ENCODE measurements at regions not wholly inside any gene's neighbourhood (a gene's known extent, or its start where the extent isn't known, plus 50 kb on each side); places are given as distances from the start of the nearest gene placed in this dataset.

- no peak for DNase-seq
Observed at GRCh38 chr3:72448858-72449257, 399.4 kb downstream of the SHQ1 start.

DNA sequence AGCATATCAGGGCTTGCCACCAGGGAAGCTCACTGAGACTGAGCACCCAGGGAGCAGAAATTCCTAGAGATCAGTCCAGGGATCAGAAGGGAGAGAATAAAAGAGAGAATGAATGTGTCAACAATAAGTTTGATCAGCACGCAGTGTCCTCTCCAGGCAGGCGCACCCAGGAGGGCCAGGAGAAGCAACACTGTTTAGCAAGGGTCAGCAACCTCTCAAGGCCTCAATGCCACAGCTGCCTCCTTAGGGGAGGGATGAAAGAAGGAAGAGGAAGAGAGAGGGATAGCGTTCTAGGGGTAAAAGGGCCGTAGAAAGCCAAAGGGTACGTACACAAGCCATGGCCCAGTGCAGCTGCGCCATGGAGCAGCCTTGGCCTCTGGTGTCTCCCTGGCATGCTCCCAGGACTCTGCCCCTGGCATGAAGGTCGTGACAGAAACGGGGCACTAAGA, 399.8 kb downstream of the SHQ1 start:
- no peak for DNase-seq

DNA sequence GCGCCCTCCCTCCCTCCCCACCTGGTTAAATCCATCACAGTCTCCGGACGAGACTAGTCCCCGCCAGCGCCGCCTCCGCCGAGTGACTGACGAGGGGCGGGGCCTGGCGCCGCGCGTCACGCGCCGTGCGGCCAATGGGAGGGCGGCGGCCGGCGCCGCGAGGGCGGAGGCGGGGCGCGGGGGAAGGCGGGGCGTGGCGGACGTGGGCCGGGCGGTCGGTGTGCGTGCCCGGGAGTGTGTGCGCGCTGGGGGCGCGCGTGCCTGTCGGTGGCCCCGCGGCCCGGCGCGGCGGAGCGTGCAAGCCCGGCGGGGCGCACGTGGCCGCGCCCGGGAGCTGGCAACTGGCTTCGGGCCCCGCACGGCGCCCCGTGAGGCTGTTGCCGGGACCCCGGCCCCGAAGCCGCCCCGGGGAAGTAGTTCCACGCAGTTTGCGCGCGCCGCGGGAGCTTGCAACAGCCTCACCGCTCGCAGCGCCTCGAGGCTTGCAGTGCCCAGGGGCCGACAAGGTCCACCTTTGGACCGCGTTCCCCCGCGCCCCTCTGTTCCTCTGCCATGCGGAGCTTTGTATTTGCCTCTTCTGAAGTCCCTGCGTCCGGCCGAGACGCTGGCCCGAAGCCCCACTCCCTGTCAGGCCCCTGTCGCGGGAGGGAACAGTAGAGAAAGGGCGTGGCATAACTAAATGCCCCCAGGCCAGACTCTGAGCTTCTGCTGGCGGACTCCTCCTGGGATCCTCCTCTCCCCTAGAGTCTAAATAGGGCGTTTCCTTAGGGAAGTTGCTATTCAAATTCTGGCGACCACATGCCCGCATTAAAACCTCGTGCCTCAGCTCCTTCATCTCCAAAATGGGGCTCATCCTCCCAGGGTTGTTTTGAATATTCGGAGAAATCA, 400.9 kb downstream of the SHQ1 start:
- DNase-seq = no peak

GRCh38 chr3:72446218-72447058, 401.8 kb downstream of the SHQ1 start, which contains the start of gene RYBP:
Gene RYBP, minus strand, starts transcription at chr3:72446621.
- no peak for DNase-seq

- no peak for DNase-seq
Observed at GRCh38 chr3:72445827-72446217, 402.4 kb downstream of the SHQ1 start.

DNA sequence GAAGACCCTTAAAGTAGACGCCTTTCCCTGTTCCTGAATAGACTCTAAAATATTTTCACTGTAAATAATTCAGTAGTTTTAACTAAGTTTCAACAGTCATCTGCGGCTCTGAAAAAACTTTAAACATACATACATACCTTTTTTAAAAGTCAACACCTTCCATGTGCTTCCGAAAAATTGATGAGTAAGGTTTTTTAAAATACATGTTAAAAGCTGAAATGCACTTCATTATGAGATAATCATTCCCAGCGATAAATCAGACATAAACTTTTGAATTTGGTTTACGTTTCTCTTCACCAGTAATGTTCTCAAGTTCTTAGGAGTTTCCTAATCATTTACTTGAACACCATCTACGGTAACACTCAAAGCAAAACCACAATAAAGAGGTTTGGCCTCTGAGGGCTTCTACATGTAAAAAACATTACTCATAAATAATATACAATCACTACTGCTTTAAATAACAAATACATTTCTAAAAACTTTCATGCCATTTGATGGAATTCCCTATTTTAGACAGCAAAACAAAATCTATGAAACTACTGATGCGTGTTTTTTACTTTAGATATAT, 403.5 kb downstream of the SHQ1 start:
- DNase-seq = no peak

- no peak for DNase-seq
Observed at GRCh38 chr3:72442759-72443158, 405.5 kb downstream of the SHQ1 start.

DNA sequence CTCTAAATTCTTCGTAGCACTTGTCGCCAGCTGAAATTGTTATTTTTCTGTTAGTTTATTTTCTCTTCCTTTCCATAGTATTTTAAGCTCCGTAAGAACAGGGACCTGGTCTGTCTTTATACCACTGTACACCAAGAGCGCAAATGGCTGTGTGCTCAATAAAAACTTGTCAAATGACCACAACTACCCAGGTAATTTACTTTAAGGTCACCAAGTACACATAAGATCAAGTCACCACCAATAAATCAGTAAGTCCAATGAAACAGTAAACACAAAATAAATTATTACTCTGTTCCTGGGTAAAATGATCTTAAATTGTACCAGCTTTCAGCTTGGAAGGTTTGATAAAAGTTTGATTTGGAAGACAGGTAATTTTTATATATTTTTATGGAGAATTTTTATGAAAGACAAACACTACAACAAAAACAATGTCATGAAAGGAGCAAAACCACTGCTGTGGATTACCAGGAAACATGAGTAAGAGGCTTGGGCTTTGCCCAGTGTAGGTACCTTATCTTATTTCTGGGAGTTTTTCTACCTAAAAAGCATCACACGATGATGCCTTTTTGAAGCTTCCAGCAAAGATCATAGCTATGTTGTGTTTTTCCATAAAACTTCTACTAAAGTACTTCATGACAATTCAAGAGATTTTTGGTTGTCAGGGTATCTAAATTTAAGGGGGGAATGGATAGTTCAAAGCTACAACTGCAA, 406.8 kb downstream of the SHQ1 start:
- no peak for DNase-seq

- DNase-seq = no peak
Observed at GRCh38 chr3:72440491-72440890, 407.8 kb downstream of the SHQ1 start.

- no peak for DNase-seq
Observed at GRCh38 chr3:72439321-72440183, 408.7 kb downstream of the SHQ1 start.

GRCh38 chr3:72437661-72438406, 410.4 kb downstream of the SHQ1 start:
- DNase-seq = no peak

DNA sequence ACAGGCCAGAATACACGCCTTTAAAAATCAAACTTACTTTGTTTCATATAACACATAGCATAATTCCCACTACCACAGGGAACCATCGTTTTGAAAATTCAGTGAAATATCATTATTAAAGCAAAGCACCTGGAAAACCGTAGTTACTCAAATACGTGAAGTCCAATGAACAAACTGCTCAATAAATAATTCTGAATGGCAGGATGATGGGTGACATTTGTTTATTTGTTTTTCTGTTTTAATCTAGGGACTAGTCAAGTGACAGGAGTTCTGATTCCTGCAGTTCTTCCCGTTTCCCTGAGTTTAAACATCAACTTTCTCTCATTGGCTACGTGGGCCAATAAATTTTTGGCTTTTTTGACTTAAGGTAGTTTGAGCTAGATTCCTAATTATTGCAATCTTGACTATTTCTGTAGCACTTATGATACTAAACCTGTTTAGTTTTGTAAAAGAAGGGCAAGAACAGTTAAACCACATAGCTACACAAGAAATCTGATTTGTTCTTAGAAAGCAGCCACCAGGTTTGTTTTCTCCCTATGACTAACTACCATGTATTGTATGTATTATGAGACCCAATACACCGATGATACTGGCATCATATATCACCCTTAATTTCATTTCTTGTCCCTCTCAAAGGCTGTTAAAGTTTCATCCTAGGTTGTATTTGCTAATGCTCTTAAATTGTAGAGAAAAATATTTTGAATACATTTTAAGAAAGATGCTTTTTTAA, 411.2 kb downstream of the SHQ1 start:
- no peak for DNase-seq

DNA sequence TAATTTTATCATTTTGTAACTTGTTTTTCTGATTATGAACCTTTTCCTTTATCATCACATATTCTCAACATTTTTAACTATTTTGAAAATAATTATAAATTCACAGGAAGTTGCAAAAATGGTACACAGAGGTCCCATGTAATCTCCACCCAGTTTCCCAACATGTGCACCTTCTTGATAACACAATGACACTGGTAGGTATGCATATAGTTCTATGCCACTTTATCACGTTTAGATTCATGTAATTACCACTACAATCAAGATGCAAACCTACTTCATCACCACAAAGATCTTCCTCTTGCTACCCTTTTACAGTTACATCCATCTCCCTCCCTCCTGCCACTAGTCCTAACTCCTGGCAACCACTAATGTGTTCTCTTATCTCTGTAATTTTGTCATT, 413.9 kb downstream of the SHQ1 start:
- no peak for DNase-seq

DNA sequence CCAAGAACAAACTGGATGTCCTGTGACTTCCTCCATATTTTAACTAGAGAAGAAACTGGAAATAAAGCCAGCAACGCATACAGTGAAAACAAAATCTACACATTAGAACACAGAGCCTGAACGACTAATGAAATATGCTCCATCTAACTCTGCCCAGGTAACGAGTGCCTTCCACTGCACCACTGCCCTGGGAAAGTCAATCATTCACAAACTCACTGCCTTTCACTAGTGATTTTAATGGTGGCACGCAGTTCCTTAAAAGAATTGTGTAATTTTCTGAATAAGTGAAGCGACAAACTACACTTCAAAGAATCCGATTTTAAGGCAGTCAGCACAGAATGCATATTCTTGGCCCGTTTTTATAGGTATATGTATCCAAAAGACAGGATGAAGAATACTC, 416.0 kb downstream of the SHQ1 start:
- DNase-seq = no peak

- no peak for DNase-seq
Observed at GRCh38 chr3:72429589-72430353, 418.5 kb downstream of the SHQ1 start.

DNA sequence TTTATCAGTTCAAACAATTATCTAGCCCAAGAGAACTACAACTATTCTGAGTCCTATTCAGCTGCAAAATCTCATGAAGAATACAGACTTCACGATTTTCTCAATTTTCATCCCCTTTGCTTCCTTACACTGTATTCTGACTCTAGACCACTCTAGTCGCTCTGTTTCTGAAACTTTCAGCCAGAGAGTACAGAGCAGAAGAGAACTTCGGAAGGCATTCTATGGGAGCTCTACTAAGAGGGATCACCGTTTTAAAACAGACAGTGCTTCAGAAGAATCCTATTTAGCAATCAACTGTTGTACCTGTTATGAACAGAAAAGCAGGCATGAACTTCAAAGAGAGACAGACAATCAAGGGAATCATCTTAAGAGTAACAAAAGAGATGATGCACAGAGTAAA, 419.4 kb downstream of the SHQ1 start:
- no peak for DNase-seq

GRCh38 chr3:72427624-72428023, 420.6 kb downstream of the SHQ1 start:
- no peak for DNase-seq

DNA sequence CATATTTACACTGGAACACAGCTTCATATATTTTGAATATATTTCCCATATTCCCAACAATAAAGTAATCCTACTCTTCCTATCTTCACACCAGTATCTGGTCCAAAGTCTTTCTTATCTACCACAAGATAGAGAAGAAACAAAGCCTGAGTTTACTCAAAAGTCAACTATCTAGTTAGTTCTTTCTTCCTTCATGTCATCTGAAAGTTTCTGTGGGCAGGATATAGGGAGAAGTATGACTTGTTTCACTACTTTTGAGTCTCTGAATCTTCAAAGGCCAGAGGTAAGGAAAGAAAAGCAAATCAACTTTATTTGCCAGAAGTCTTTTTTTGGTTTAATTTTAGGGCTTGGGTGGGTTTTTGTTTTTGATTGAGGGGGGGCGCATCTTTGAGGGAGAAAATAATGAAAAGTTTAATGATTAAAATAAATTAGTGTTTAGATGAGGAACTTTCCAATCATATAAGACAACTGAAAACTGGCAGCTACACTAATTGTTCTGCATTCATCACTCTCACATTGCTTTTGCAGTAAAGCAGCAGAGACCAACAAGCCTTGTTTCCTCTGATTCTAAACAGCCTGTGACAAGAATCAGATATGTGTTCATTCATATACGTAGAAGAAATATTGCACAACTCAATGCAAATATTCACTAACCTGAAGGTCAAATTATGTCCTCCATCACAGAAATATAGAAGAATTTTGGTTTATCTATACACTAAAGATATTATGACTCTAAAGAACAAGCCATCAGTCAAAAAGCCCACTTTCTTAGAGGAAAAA, 421.4 kb downstream of the SHQ1 start:
- DNase-seq = no peak

GRCh38 chr3:72423643-72424042, 424.6 kb downstream of the SHQ1 start:
- DNase-seq = no peak

Data from NCI-H1694 (cell line).